GM18520 (cell line): ENCODE measurements at regions not wholly inside any gene's neighbourhood (a gene's known extent, or its start where the extent isn't known, plus 50 kb on each side); places are given as distances from the start of the nearest gene placed in this dataset.
"Not testable (repeated sequence)": the region's sequence is repeated elsewhere in the genome, so short reads cannot be mapped to it uniquely, and the experiment has no call there.

ENCODE experiments used
- ATAC-seq: cut with Tn5 transposase; IDR thresholded peaks from one replicate; pipeline ENCODE4 v1.9.1; 2021; ENCODE audit not compliant: unreplicated experiment

DNA sequence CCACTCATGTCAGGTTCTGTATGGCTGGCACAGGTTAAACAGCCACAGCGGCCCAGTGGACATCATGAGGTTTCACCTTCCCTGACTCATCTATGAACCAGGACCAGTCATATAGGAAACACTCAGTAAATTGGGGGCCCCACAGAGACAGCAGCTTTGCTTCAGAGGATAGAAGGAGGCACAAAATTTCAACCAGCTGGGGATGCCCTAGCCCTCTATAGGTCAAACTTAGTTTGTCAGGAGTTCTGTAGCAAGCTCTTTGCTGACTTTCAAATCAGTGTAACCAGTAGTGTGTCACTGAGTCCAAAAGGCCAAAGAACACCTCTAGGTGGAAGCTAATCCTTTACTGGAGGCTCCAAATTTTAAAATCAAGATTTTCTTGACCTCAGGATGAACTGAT is 4157.8 kb upstream of the TPTE start:
- peak; percentile 54 for ATAC-seq

DNA sequence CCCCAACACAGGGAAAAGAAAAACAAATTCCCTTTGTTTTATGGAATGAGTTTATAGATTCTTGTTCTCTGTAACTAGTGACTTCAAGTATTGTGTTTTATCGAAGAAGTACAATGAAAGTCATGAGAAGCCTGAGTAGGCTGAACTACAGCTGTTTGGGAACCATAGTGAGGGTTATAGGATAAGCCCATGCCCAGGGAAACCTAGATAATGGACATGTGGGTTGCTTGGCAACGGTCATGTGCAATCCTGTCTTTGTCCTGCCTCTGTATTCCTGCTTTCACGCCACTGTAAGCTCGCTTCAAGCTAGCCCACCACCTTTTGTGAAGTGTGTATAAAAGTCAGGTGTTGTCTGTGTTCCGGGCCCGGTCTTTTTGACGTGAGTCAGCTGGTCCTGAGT is 4152.6 kb upstream of the TPTE start:
- ATAC-seq: not testable (repeated sequence)

DNA sequence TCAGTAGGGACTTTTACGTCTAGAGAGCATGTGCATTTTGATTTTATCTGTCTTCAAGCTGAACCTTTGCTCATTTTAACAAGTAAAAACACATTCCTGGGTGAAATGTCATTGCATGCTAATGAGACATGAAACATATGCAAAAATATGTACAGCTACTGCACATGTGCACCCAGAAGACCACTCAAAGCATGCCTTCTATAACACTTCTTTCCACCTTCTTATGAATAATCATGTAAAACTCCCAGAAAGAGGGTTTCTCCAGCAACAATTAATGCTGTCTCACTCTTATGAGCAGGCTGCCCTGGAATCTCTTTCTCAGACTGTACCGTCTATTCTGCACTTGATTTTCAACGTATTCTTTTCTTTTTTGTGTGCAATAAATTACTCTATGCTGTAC is 4148.1 kb upstream of the TPTE start:
- not testable (repeated sequence) for ATAC-seq

DNA sequence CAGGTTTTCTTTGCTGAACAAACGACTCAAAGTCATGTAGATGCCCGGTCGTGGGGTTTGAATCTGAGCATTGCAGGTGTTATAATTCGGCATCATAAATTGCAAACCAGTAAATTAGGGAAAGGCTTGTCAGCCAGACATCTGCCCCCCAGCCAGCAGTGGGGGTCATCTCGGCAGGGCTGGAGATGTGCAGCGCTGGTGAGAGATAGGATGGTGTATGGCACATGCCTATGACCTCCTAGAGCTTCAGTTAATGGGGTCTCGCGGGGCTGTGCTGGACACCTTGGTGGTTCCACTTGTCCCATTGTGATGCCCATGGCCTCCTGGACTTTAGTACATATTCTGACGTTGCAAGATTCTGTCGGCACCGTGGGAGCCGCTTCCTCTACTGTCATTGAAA is 4147.2 kb upstream of the TPTE start:
- ATAC-seq: not testable (repeated sequence)

DNA sequence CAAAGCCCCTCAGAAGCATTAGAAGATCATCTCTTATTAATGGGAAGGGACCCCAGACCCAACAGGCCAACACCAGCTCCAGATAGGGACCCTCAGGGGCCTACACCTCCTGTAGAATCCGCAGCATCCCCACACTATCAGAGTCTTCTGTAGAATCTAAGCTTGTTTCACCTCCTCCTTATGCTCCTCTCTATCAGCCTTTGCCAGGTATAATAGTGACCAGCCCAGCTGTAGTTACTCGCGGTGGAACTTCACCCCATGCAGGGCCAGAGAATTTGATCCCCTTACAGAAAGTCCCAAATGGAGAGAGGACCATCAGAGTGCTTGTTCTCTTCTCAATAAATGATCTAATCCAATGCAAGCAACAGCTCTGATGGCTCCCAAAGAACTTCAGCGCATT is 4146.5 kb upstream of the TPTE start:
- not testable (repeated sequence) for ATAC-seq

DNA sequence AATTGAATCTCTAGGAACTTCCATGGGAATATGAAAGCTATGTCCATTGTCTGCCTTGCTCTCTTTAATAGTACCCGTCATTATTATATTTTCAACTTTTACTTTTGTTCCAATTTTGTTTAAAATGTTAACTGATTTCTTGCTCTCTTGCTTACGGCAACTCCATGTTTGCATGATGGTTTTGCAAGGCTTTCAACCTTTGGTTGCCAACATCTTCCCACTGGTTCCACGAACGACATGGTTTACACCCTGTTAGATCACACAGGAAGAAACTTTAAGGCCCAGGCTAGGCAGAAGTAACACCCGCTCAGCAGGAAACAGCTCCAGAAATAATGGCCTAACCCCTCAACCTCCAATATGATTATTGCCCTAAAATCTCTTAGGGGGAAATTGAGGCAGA is 4145.6 kb upstream of the TPTE start:
- ATAC-seq: not testable (repeated sequence)

DNA sequence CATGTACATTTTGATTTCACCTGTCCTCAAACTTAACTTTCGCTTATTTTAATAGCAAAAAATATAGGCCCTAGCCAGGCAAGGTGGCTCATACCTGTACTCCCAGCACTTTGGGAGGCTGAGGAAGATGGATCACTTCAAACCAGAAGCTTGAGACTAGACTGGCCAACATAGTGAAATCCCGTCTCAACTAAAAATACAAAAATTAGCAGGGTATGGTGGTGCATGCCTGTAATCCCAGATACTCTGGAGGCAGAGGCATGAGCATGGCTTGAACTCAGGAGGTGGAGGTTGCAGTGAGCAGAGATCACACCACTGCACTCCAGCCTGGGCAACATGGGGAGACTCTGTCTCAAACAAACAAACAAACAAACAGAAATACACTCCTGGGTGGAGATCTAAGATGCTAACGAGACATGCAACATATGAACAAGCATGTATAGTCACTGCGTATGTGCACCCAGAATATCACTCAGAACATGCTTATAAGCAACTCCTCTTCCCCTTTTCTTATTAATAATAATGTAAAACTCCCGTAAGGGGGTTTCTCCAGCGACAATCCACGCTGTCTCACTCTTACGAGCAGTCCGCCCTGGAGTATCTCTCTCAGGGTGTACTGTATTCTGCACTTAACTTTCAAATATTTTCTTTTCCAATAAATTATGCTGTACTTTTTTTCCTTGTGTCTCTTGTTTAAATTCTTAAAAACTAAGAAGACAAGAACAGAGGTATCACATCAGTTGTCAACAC is 4144.9 kb upstream of the TPTE start:
- not testable (repeated sequence) for ATAC-seq
